IMR-90 (cell line): ENCODE measurements at regions not wholly inside any gene's neighbourhood (a gene's known extent, or its start where the extent isn't known, plus 50 kb on each side); places are given as distances from the start of the nearest gene placed in this dataset.

Experiments
- ATAC-seq: fragments of 200-7000 bp; cut with Tn5 transposase; 2 replicates; pipeline ENCODE4 v1.9.1; 2020; ENCODE audit warnings: low read depth, mild to moderate bottlenecking, moderate library complexity
- BruUV-seq: library from RNA; stranded (reverse); fragments of 400-500 nt; replicated peaks from 2 replicates; lab custom pipeline; 2021; lab: Mats Ljungman, UMichigan
- CTCF ChIA-PET: fragments of 300-600 bp; formaldehyde crosslinking; extraction: SDS; loops from one replicate; lab custom pipeline; 2021; ENCODE audit warnings: antibody characterized with exemption; lab: Yijun Ruan, JAX
- POLR2A ChIA-PET: fragments of 300-600 bp; sonication (Branson Sonifier 250); formaldehyde crosslinking; loops from one replicate; lab custom pipeline; 2022; ENCODE audit warnings: antibody characterized with exemption; ENCODE audit not compliant: unreplicated experiment; lab: Charles Lee
- DNase-seq: peaks from one replicate; pipeline ENCODE4 v3.0.0; 2013
- H2AFZ ChIP-seq: replicated peaks from 2 replicates; pipeline ENCODE3; 2013; ENCODE audit warnings: low read length, mild to moderate bottlenecking; ENCODE audit not compliant: poor library complexity
- H2AK5ac ChIP-seq: 2 replicates; pipeline ENCODE4 v1.6.1; 2013; ENCODE audit warnings: low read depth, low read length, inconsistent platforms
- H2AK9ac ChIP-seq: replicated peaks from 2 replicates; pipeline ENCODE3; 2013; ENCODE audit warnings: mild to moderate bottlenecking, low read depth, low read length, moderate library complexity; ENCODE audit not compliant: poor library complexity
- H2BK120ac ChIP-seq: 2 replicates; pipeline ENCODE4 v1.6.1; 2013; ENCODE audit warnings: low read depth, low read length, inconsistent platforms
- H2BK15ac ChIP-seq: 3 replicates; pipeline ENCODE4 v1.6.1; 2013; ENCODE audit warnings: low read depth, low read length, inconsistent platforms
- H2BK20ac ChIP-seq: 2 replicates; pipeline ENCODE4 v1.6.1; 2013; ENCODE audit warnings: low read depth, mild to moderate bottlenecking, inconsistent platforms, low read length, moderate library complexity
- H2BK5ac ChIP-seq: 2 replicates; pipeline ENCODE4 v1.6.1; 2013; ENCODE audit warnings: mild to moderate bottlenecking, low read depth, low read length, inconsistent platforms; ENCODE audit not compliant: poor library complexity, severe bottlenecking
- H3K14ac ChIP-seq: replicated peaks from 2 replicates; pipeline ENCODE4 v1.6.1; 2013; ENCODE audit warnings: low read depth, low read length, inconsistent platforms
- H3K18ac ChIP-seq: 2 replicates; pipeline ENCODE4 v1.6.1; 2013; ENCODE audit warnings: low read depth, low read length, control low read depth
- H3K23ac ChIP-seq: 2 replicates; pipeline ENCODE4 v1.6.1; 2013; ENCODE audit warnings: low read depth, low read length, inconsistent platforms
- H3K27ac ChIP-seq: 2 replicates; pipeline ENCODE4 v1.5.1; 2013; ENCODE audit warnings: mild to moderate bottlenecking, control low read depth, low read length; ENCODE audit not compliant: insufficient read depth
- H3K27me3 ChIP-seq: 2 replicates; pipeline ENCODE4 v1.6.1; 2013; ENCODE audit warnings: low read length; ENCODE audit not compliant: control insufficient read depth, insufficient read depth
- H3K36me3 ChIP-seq: 2 replicates; pipeline ENCODE4 v1.6.1; 2013; ENCODE audit warnings: low read length, mixed read lengths; ENCODE audit not compliant: control insufficient read depth, insufficient read depth
- H3K4ac ChIP-seq: 2 replicates; pipeline ENCODE4 v1.6.1; 2013; ENCODE audit warnings: low read depth, low read length, inconsistent platforms
- H3K4me1 ChIP-seq: 2 replicates; pipeline ENCODE4 v1.6.1; 2013; ENCODE audit warnings: low read length, mixed read lengths; ENCODE audit not compliant: control insufficient read depth, insufficient read depth
- H3K4me2 ChIP-seq: 2 replicates; pipeline ENCODE4 v1.6.1; 2013; ENCODE audit warnings: low read depth, mild to moderate bottlenecking, control low read depth, low read length, moderate library complexity
- H3K4me3 ChIP-seq: 2 replicates; pipeline ENCODE4 v1.5.1; 2013; ENCODE audit warnings: low read depth, mild to moderate bottlenecking, control low read depth, low read length, moderate library complexity; ENCODE audit not compliant: insufficient read depth
- H3K56ac ChIP-seq: 2 replicates; pipeline ENCODE4 v1.6.1; 2013; ENCODE audit warnings: low read length, inconsistent platforms; ENCODE audit not compliant: insufficient read depth; ENCODE audit errors: extremely low read depth
- H3K79me1 ChIP-seq, 2 experiments: 2 replicates each; pipeline ENCODE4 v1.6.1; 2013; ENCODE audit warnings: low read length in 2 of 2, inconsistent platforms in 1 of 2, low read depth in 1 of 2
- H3K9ac ChIP-seq: 2 replicates; pipeline ENCODE4 v1.6.1; 2013; ENCODE audit warnings: low read depth, low read length, control low read depth
- H3K9me1 ChIP-seq: 2 replicates; pipeline ENCODE4 v1.6.1; 2013; ENCODE audit warnings: low read length, inconsistent platforms; ENCODE audit not compliant: insufficient read depth
- H3K9me3 ChIP-seq: 2 replicates; pipeline ENCODE4 v1.6.1; 2013; ENCODE audit warnings: low read length; ENCODE audit not compliant: control insufficient read depth, insufficient read depth
- H4K20me1 ChIP-seq: 2 replicates; pipeline ENCODE4 v1.6.1; 2013; ENCODE audit warnings: low read length, inconsistent platforms; ENCODE audit not compliant: insufficient read depth
- H4K5ac ChIP-seq: 2 replicates; pipeline ENCODE4 v1.6.1; 2013; ENCODE audit warnings: mild to moderate bottlenecking, low read depth, low read length, control low read depth
- H4K8ac ChIP-seq, 2 experiments: 2 replicates each; pipeline ENCODE4 v1.6.1; 2013; ENCODE audit warnings: low read depth in 2 of 2, low read length in 2 of 2, control low read depth in 1 of 2, inconsistent platforms in 1 of 2
- H4K91ac ChIP-seq: 2 replicates; pipeline ENCODE4 v1.6.1; 2013; ENCODE audit warnings: low read depth, low read length, inconsistent platforms; ENCODE audit not compliant: insufficient read depth
- BHLHE40 ChIP-seq: fragments of 150-350 bp; IDR thresholded peaks from 2 replicates; pipeline ENCODE4 v1.6.1; 2016; ENCODE audit warnings: mild to moderate bottlenecking, low read depth, low read length
- CEBPB ChIP-seq: IDR thresholded peaks from 2 replicates; pipeline ENCODE4 v1.6.1; 2012; ENCODE audit warnings: low read depth, low read length, improper control_type of control experiment
- CHD1 ChIP-seq: IDR thresholded peaks from 2 replicates; pipeline ENCODE4 v1.6.1; 2012; ENCODE audit warnings: low read depth, low read length, improper control_type of control experiment
- FOS ChIP-seq: fragments of 150-350 bp; IDR thresholded peaks from 2 replicates; pipeline ENCODE4 v1.6.1; 2016; ENCODE audit warnings: low read depth, low read length
- MAFK ChIP-seq: IDR thresholded peaks from 2 replicates; pipeline ENCODE4 v1.6.1; 2012; ENCODE audit warnings: low read depth, low read length, improper control_type of control experiment
- MAZ ChIP-seq: IDR thresholded peaks from 2 replicates; pipeline ENCODE4 v1.6.1; 2012; ENCODE audit warnings: low read depth, mild to moderate bottlenecking, low read length, improper control_type of control experiment, moderate library complexity, borderline replicate concordance
- MXI1 ChIP-seq: IDR thresholded peaks from 2 replicates; pipeline ENCODE4 v1.6.1; 2012; ENCODE audit warnings: low read depth, mild to moderate bottlenecking, low read length, moderate library complexity, borderline replicate concordance
- NFE2L2 ChIP-seq: fragments of 150-350 bp; IDR thresholded peaks from 2 replicates; pipeline ENCODE4 v1.6.1; 2016; ENCODE audit warnings: low read depth, mild to moderate bottlenecking, low read length
- POLR2A ChIP-seq: IDR thresholded peaks from 2 replicates; pipeline ENCODE4 v1.6.1; 2012; ENCODE audit warnings: mild to moderate bottlenecking, low read depth, low read length
- RAD21 ChIP-seq: IDR thresholded peaks from 2 replicates; pipeline ENCODE4 v1.6.1; 2012; ENCODE audit warnings: low read length, improper control_type of control experiment
- RCOR1 ChIP-seq: IDR thresholded peaks from 2 replicates; pipeline ENCODE4 v1.6.1; 2012; ENCODE audit warnings: mild to moderate bottlenecking, low read length, improper control_type of control experiment; ENCODE audit not compliant: insufficient replicate concordance
- RFX5 ChIP-seq: IDR thresholded peaks from 2 replicates; pipeline ENCODE4 v1.8.0; 2012; ENCODE audit warnings: low read depth, mild to moderate bottlenecking, low read length, moderate library complexity
- SMC3 ChIP-seq: fragments of 150-350 bp; IDR thresholded peaks from 2 replicates; pipeline ENCODE4 v1.6.1; 2016; ENCODE audit warnings: low read depth, mild to moderate bottlenecking, antibody characterized with exemption, low read length, moderate library complexity
- dilution Hi-C: fragments of 300-500 bp; cut with HindIII; formaldehyde crosslinking; loops from one replicate; pipeline ENCODE4 v1.14.3; 2018; ENCODE audit warnings: low sequenced_read_pairs; ENCODE audit not compliant: unreplicated experiment
- in situ Hi-C: fragments of 300-500 bp; cut with MboI; formaldehyde crosslinking; loops from 3 replicates; pipeline ENCODE4 v1.14.3; 2019; ENCODE audit warnings: low sequenced_read_pairs, inconsistent platforms, mixed read lengths
- intact Hi-C: fragments of 100-400 bp; cut with micrococcal nuclease; formaldehyde crosslinking; loops from 2 replicates; pipeline ENCODE4 v1.10.0; 2022
- TF ChIP-seq, protein P1 (sequence below): conservative IDR thresholded peaks from 2 replicates; pipeline ENCODE4 v1.5.1; 2012; ENCODE audit warnings: mild to moderate bottlenecking, low read depth, low read length, improper control_type of control experiment
- TF ChIP-seq, protein P2 (sequence below): fragments of 150-350 bp; IDR thresholded peaks from 2 replicates; pipeline ENCODE4 v1.6.1; 2017; ENCODE audit warnings: mild to moderate bottlenecking, antibody characterized with exemption, low read length, low read depth
- TF ChIP-seq, protein P3 (sequence below): fragments of 150-350 bp; IDR thresholded peaks from 2 replicates; pipeline ENCODE4 v1.6.1; 2016; ENCODE audit warnings: low read depth, mild to moderate bottlenecking, low read length, moderate library complexity, borderline replicate concordance

DNA sequence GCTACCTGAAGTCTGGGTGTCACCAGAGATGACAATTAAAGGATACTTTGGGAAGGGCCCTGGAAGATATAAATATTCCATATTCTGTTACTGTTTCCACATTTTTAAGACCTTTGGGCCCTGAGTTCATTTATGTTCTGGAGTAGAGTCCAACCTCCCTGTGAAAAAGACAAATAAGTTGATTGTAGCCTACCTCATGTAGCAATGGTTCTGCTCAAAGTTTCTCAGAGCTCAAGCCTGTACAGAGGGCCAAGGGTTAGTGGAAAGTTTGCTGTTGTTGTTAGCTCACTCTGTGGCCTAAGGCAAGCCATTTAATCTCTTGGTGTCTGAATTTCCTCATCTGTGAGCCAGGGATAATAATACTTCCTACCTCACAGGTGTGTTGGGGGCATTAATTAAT is 284.7 kb upstream of the DDHD1 start:
- Histone ChIP-seq H3K56ac (no peak overlapping the region), H3K9ac (no peak overlapping the region), H3K4me2 (no peak overlapping the region), H3K4me1 (peaks cover 8% of the 10 kb centered on the region), H2AK9ac (no peak overlapping the region), H4K20me1 (no peaks in the 10 kb centered on the region), H3K36me3 (no peaks in the 10 kb centered on the region), H3K4me3 (no peak overlapping the region), H2AK5ac (peak overlapping the region; percentile 8; the same call in 1 of the 2 replicates), H3K14ac (0 out of 2 replicates have a peak overlapping the region, but pooled peaks have one; percentile 7), H2BK20ac (peak overlapping the region; percentile 20; the same call in 1 of the 2 replicates), H2BK15ac (0 out of 3 replicates have a peak overlapping the region, but pooled peaks have one; percentile 63), H3K79me1 (no peaks in the 10 kb centered on the region), H3K23ac (no peak overlapping the region), H3K18ac (no peak overlapping the region), H3K9me3 (no peaks in the 10 kb centered on the region; the same call in 1 of the 2 replicates), H3K9me1 (peaks cover 3% of the 10 kb centered on the region; the same call in 1 of the 2 replicates), H3K4ac (no peak overlapping the region), H4K8ac (no peak overlapping the region; a peak in 1 of 4 replicates), H2BK120ac (no peak overlapping the region; the same call in 1 of the 2 replicates), H2AFZ (no peak overlapping the region), H3K27ac (no peak overlapping the region), H3K27me3 (no peaks in the 10 kb centered on the region; the same call in 1 of the 2 replicates), H4K91ac (peak overlapping the region; percentile 32; the same call in 1 of the 2 replicates), H4K5ac (peak overlapping the region; percentile 76; the same call in 1 of the 2 replicates), H2BK5ac (no peak overlapping the region)
- TF ChIP-seq RFX5 (no peak), FOS (no peak), MXI1 (no peak), CHD1 (no peak), NFE2L2 (no peak), CEBPB (no peak), MAZ (no peak), BHLHE40 (no peak), POLR2A (no peak), RAD21 (no peak), SMC3 (no peak), MAFK (no peak), RCOR1 (no peak)
- TF ChIP-seq, protein P1, sequence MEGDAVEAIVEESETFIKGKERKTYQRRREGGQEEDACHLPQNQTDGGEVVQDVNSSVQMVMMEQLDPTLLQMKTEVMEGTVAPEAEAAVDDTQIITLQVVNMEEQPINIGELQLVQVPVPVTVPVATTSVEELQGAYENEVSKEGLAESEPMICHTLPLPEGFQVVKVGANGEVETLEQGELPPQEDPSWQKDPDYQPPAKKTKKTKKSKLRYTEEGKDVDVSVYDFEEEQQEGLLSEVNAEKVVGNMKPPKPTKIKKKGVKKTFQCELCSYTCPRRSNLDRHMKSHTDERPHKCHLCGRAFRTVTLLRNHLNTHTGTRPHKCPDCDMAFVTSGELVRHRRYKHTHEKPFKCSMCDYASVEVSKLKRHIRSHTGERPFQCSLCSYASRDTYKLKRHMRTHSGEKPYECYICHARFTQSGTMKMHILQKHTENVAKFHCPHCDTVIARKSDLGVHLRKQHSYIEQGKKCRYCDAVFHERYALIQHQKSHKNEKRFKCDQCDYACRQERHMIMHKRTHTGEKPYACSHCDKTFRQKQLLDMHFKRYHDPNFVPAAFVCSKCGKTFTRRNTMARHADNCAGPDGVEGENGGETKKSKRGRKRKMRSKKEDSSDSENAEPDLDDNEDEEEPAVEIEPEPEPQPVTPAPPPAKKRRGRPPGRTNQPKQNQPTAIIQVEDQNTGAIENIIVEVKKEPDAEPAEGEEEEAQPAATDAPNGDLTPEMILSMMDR: no peak
- TF ChIP-seq, protein P2, sequence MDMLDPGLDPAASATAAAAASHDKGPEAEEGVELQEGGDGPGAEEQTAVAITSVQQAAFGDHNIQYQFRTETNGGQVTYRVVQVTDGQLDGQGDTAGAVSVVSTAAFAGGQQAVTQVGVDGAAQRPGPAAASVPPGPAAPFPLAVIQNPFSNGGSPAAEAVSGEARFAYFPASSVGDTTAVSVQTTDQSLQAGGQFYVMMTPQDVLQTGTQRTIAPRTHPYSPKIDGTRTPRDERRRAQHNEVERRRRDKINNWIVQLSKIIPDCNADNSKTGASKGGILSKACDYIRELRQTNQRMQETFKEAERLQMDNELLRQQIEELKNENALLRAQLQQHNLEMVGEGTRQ: no peak
- TF ChIP-seq, protein P3, sequence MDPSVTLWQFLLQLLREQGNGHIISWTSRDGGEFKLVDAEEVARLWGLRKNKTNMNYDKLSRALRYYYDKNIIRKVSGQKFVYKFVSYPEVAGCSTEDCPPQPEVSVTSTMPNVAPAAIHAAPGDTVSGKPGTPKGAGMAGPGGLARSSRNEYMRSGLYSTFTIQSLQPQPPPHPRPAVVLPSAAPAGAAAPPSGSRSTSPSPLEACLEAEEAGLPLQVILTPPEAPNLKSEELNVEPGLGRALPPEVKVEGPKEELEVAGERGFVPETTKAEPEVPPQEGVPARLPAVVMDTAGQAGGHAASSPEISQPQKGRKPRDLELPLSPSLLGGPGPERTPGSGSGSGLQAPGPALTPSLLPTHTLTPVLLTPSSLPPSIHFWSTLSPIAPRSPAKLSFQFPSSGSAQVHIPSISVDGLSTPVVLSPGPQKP: no peak
- dilution Hi-C loops: no loop called here
- in situ Hi-C loops: loop anchor here (25.0 kb wide), 1 partner anchor 899 kb away; no protein-coding TSS in a partner anchor
- BruUV-seq: no TSS peak
- DNase-seq: no peak
- intact Hi-C loops: loop anchor here (10.0 kb wide), 1 partner anchor 907 kb away; no protein-coding TSS in a partner anchor
- ATAC-seq: no peak
- ChIA-PET POLR2A (no interaction called here), CTCF (no interaction called here)
